Astrocyte of the cerebellum (primary cell): ENCODE measurements at regions not wholly inside any gene's neighbourhood (a gene's known extent, or its start where the extent isn't known, plus 50 kb on each side); places are given as distances from the start of the nearest gene placed in this dataset.

ENCODE experiments used
- DNase-seq: peaks from one replicate; pipeline ENCODE4 v3.0.0-alpha.2; 2011; ENCODE audit warnings: low read depth
- H3K4me3 ChIP-seq: 2 replicates; pipeline ENCODE4 v1.5.1; 2011; ENCODE audit warnings: mild to moderate bottlenecking, low read depth, low read length, moderate library complexity
- CTCF ChIP-seq: IDR thresholded peaks from 2 replicates; pipeline ENCODE4 v1.5.1; 2012; ENCODE audit warnings: low read length, low read depth, moderate library complexity, mild to moderate bottlenecking; ENCODE audit errors: missing control alignments
- in situ Hi-C: cut with HindIII; loops from 2 replicates; pipeline ENCODE4 v1.10.0; 2017; ENCODE audit warnings: low sequenced_read_pairs

GRCh38 chr6:98516206-98516605 lies 318.2 kb upstream of the POU3F2 start:
- DNase-seq: no peak
- TF ChIP-seq CTCF: no peak
- no peak overlapping the region for H3K4me3 ChIP-seq
- in situ Hi-C loops: no loop called here

- no peak for DNase-seq
- no peak for TF ChIP-seq CTCF
- no peak overlapping the region for H3K4me3 ChIP-seq
- in situ Hi-C loops: no loop called here
Measured at GRCh38 chr6:98516866-98517265, 317.5 kb upstream of the POU3F2 start.

- in situ Hi-C loops: no loop called here
- no peak overlapping the region for H3K4me3 ChIP-seq
- no peak for DNase-seq
- TF ChIP-seq CTCF: no peak
Measured at GRCh38 chr6:98525860-98526259, 308.5 kb upstream of the POU3F2 start.

GRCh38 chr6:98526465-98526864 lies 307.9 kb upstream of the POU3F2 start:
- in situ Hi-C loops: no loop called here
- DNase-seq: no peak
- no peak overlapping the region for H3K4me3 ChIP-seq
- no peak for TF ChIP-seq CTCF

- in situ Hi-C loops: no loop called here
- no peak overlapping the region for H3K4me3 ChIP-seq
- no peak for TF ChIP-seq CTCF
- no peak for DNase-seq
Measured at GRCh38 chr6:98529364-98529763, 305.0 kb upstream of the POU3F2 start.

GRCh38 chr6:98530732-98531131 lies 303.6 kb upstream of the POU3F2 start:
- no peak for TF ChIP-seq CTCF
- in situ Hi-C loops: no loop called here
- no peak overlapping the region for H3K4me3 ChIP-seq
- DNase-seq: no peak

GRCh38 chr6:98532004-98532403 lies 302.4 kb upstream of the POU3F2 start:
- no peak for TF ChIP-seq CTCF
- H3K4me3 ChIP-seq: no peak overlapping the region
- no peak for DNase-seq
- in situ Hi-C loops: no loop called here
